ENCODE measurements at regions not wholly inside any gene's neighbourhood (a gene's known extent, or its start where the extent isn't known, plus 50 kb on each side); places are given as distances from the start of the nearest gene placed in this dataset.
A peak's percentile ranks its signal among the peaks of the same experiment; 100 is the strongest.

DNA sequence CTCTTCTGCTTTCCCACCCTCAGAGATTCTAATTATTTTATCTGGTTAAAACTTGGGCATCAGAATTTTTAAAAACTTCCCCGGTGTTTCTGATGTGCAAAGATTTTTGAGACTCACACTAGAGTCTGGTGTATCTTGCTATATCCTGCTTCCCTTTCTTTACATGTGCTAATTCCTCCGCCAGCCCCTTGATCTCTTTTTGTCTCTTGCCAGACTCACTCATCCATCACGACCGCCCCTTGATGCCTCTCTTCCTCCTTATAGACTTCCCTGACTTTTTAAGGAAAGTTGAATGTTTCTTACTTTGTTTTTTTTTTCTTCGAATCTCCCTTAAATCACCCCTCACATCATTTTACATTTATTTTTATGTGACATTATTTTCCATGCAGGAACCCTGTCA lies 274.9 kb upstream of the PITX2 start:
- DNase-seq (ENCODE audit: low read depth, low spot score) = no peak
- no peak for TF ChIP-seq POLR2AphosphoS5 (IDR thresholded peaks at IDR 0.05; ENCODE audit: borderline replicate concordance, low read depth, low read length)
- TF ChIP-seq EZH2 (IDR thresholded peaks at IDR 0.05) = no peak
- TF ChIP-seq FOXP2 (optimal IDR thresholded peaks at IDR 0.05; ENCODE audit: control extremely low read depth, extremely low read length, insufficient read depth) = no peak
- Histone ChIP-seq H3K9me3 (ENCODE audit: low read depth, low read length) (no peaks in the 10 kb centered on the region), H3K4me3 (no peak overlapping the region), H3K27ac (no peak overlapping the region), H3K9ac (ENCODE audit: insufficient read length) (no peak overlapping the region), H3K36me3 (ENCODE audit: insufficient read depth, low read length) (no peaks in the 10 kb centered on the region)

DNA sequence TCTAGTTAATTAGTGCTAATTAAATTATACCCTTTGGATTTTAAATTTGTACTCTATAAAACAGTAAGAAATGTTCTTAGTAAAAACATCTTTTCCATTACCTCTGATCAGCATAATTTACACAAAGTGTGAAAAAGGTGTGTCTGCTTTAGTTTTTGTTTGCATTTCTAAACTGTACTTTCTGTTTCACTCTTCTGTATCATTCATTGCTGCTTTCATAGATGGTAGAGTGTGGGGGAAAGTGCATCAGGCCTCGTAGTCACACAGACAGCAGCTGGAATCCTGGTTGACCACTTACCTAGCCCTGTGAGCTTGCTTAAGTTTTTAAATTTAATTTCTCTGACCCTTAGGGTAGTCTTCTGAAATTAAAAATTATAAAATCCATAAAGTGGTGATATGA lies 275.4 kb upstream of the PITX2 start:
- H3K9me3 ChIP-seq (ENCODE audit: low read depth, low read length) = no peaks in the 10 kb centered on the region
- H3K36me3 ChIP-seq (ENCODE audit: insufficient read depth, low read length) = no peaks in the 10 kb centered on the region
- DNase-seq (ENCODE audit: low read depth, low spot score) = no peak
- no peak overlapping the region for H3K27ac ChIP-seq
- no peak overlapping the region for H3K9ac ChIP-seq (ENCODE audit: insufficient read length)
- TF ChIP-seq EZH2 (IDR thresholded peaks at IDR 0.05) (no peak), FOXP2 (optimal IDR thresholded peaks at IDR 0.05; ENCODE audit: control extremely low read depth, extremely low read length, insufficient read depth) (no peak), POLR2AphosphoS5 (IDR thresholded peaks at IDR 0.05; ENCODE audit: borderline replicate concordance, low read depth, low read length) (no peak)
- H3K4me3 ChIP-seq = no peak overlapping the region

DNA sequence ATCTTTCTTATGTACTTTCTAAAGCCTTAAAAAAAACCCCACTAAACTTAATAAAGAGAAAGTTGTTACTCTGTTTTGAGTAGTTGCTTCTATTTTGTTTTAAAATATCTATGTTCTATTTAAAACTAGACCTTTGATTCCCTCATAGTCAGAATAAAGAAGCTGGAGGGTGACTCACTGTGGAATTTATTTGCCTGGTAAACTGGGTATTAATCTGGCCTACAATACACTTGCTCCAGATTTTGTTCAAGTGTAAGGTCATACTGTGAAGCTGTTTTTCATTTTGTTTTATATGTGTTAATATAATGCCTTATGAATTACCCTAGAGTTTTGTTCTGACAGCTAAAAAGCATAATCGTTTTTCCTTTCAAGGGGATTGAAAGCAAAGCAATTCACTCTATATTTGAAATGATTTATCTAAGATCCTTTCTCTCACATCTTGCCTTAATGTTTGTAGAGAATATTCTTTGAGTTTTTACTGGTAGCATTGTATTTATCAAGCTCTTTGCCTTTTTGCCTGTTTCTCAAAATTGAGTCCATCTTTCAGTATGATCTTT lies 277.4 kb upstream of the PITX2 start:
- peak overlapping the region; percentile 50 for H3K27ac ChIP-seq
- H3K4me3 ChIP-seq = no peak overlapping the region
- DNase-seq (ENCODE audit: low read depth, low spot score) = no peak
- TF ChIP-seq EZH2 (IDR thresholded peaks at IDR 0.05) (no peak), FOXP2 (optimal IDR thresholded peaks at IDR 0.05; ENCODE audit: control extremely low read depth, extremely low read length, insufficient read depth) (no peak), POLR2AphosphoS5 (IDR thresholded peaks at IDR 0.05; ENCODE audit: borderline replicate concordance, low read depth, low read length) (no peak)
- H3K9me3 ChIP-seq (ENCODE audit: low read depth, low read length) = no peaks in the 10 kb centered on the region
- H3K36me3 ChIP-seq (ENCODE audit: insufficient read depth, low read length) = no peaks in the 10 kb centered on the region
- no peak overlapping the region for H3K9ac ChIP-seq (ENCODE audit: insufficient read length)

- Histone ChIP-seq H3K9ac (ENCODE audit: insufficient read length) (no peak overlapping the region), H3K4me3 (no peak overlapping the region), H3K9me3 (ENCODE audit: low read depth, low read length) (no peaks in the 10 kb centered on the region), H3K36me3 (ENCODE audit: insufficient read depth, low read length) (no peaks in the 10 kb centered on the region), H3K27ac (no peak overlapping the region)
- TF ChIP-seq POLR2AphosphoS5 (IDR thresholded peaks at IDR 0.05; ENCODE audit: borderline replicate concordance, low read depth, low read length) (no peak), EZH2 (IDR thresholded peaks at IDR 0.05) (no peak), FOXP2 (optimal IDR thresholded peaks at IDR 0.05; ENCODE audit: control extremely low read depth, extremely low read length, insufficient read depth) (no peak)
- no peak for DNase-seq (ENCODE audit: low read depth, low spot score)
Observed at GRCh38 chr4:110902500-110902899, 279.6 kb upstream of the PITX2 start.

DNA sequence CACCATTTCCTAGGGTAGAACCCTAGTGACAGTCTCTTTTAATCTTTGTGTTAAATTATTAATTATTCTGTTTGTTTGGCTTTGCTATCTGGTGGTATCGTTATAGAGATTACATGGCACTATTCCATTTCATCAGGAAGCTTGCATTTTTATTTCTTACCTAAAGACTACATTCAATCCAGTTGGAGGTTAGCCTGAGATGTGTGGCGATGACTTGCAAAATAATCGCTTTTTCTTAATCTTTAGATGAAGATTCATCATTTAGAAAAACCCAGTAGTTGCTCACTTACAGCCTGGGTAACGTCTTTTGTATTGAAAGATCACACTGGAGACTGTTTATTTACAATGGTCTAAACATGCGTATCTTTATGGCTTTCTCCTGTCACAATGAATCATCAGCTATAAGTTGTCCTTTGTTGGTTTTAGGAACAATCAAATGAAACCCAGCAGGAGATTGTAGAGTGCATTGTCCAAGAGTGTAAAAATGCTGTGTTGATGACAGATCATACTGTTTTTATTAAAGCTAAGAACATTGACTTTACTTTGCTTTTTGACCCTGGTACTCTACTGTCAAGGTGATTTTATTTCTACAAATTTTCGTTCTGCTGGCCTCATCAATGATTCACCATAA lies 281.7 kb upstream of the PITX2 start:
- Histone ChIP-seq H3K36me3 (ENCODE audit: insufficient read depth, low read length) (no peaks in the 10 kb centered on the region), H3K4me3 (no peak overlapping the region), H3K9me3 (ENCODE audit: low read depth, low read length) (no peaks in the 10 kb centered on the region), H3K9ac (ENCODE audit: insufficient read length) (no peak overlapping the region), H3K27ac (no peak overlapping the region)
- no peak for DNase-seq (ENCODE audit: low read depth, low spot score)
- TF ChIP-seq EZH2 (IDR thresholded peaks at IDR 0.05) (no peak), POLR2AphosphoS5 (IDR thresholded peaks at IDR 0.05; ENCODE audit: borderline replicate concordance, low read depth, low read length) (no peak), FOXP2 (optimal IDR thresholded peaks at IDR 0.05; ENCODE audit: control extremely low read depth, extremely low read length, insufficient read depth) (no peak)

DNA sequence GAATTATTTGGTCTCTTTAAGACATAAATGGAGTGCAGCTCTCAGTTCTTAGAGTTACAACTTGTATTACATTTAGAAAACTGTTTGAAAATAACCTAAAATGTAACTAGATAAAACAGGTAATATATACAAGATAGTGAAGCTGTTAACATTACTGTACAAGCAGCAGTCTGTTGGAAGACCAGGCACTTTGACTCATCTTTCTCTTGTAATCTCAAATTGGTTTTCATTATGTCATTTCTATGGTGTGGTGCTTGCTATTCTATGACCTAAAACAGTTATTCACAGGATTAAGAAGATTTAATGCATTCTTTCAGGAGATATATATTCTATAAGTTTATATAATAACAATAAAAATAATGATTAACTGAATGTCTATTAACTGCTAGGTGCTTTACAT lies 282.5 kb upstream of the PITX2 start:
- Histone ChIP-seq H3K9ac (ENCODE audit: insufficient read length) (no peak overlapping the region), H3K9me3 (ENCODE audit: low read depth, low read length) (no peaks in the 10 kb centered on the region), H3K27ac (no peak overlapping the region), H3K4me3 (no peak overlapping the region), H3K36me3 (ENCODE audit: insufficient read depth, low read length) (no peaks in the 10 kb centered on the region)
- DNase-seq (ENCODE audit: low read depth, low spot score) = no peak
- TF ChIP-seq EZH2 (IDR thresholded peaks at IDR 0.05) (no peak), FOXP2 (optimal IDR thresholded peaks at IDR 0.05; ENCODE audit: control extremely low read depth, extremely low read length, insufficient read depth) (no peak), POLR2AphosphoS5 (IDR thresholded peaks at IDR 0.05; ENCODE audit: borderline replicate concordance, low read depth, low read length) (no peak)

GRCh38 chr4:110907801-110908313 lies 285.0 kb upstream of the PITX2 start:
- no peak overlapping the region for H3K9ac ChIP-seq (ENCODE audit: insufficient read length)
- no peak for DNase-seq (ENCODE audit: low read depth, low spot score)
- TF ChIP-seq EZH2 (IDR thresholded peaks at IDR 0.05) (no peak), POLR2AphosphoS5 (IDR thresholded peaks at IDR 0.05; ENCODE audit: borderline replicate concordance, low read depth, low read length) (no peak), FOXP2 (optimal IDR thresholded peaks at IDR 0.05; ENCODE audit: control extremely low read depth, extremely low read length, insufficient read depth) (no peak)
- no peak overlapping the region for H3K27ac ChIP-seq
- H3K4me3 ChIP-seq = no peak overlapping the region
- H3K36me3 ChIP-seq (ENCODE audit: insufficient read depth, low read length) = no peaks in the 10 kb centered on the region
- no peaks in the 10 kb centered on the region for H3K9me3 ChIP-seq (ENCODE audit: low read depth, low read length)

DNA sequence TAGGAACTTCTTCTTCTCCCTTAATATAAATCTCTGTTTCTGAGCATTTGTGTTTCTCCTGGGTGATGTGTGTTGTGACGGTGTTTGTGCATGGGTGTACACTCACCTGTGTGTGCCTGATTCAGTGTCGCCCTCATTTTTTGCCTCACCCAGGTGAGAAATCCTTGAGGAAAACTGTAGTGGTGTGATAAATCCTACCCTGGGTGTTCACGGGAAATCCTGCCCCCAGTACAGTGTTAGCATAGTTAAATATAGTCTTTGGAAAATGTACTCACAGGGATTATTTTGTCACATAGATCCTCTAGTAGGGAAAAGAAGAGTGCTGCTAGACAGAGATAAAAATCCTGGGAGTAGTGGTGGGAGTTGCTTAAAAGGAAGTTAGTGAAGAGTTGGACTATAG lies 291.9 kb upstream of the PITX2 start:
- H3K9ac ChIP-seq (ENCODE audit: insufficient read length) = no peak overlapping the region
- TF ChIP-seq EZH2 (IDR thresholded peaks at IDR 0.05) (no peak), FOXP2 (optimal IDR thresholded peaks at IDR 0.05; ENCODE audit: control extremely low read depth, extremely low read length, insufficient read depth) (no peak), POLR2AphosphoS5 (IDR thresholded peaks at IDR 0.05; ENCODE audit: borderline replicate concordance, low read depth, low read length) (no peak)
- no peaks in the 10 kb centered on the region for H3K36me3 ChIP-seq (ENCODE audit: insufficient read depth, low read length)
- DNase-seq (ENCODE audit: low read depth, low spot score) = no peak
- no peaks in the 10 kb centered on the region for H3K9me3 ChIP-seq (ENCODE audit: low read depth, low read length)
- no peak overlapping the region for H3K27ac ChIP-seq
- H3K4me3 ChIP-seq = no peak overlapping the region

Measured in SK-N-MC (cell line).